ENCODE measurements at regions not wholly inside any gene's neighbourhood (a gene's known extent, or its start where the extent isn't known, plus 50 kb on each side); places are given as distances from the start of the nearest gene placed in this dataset.
"Not testable (repeated sequence)": the region's sequence is repeated elsewhere in the genome, so short reads cannot be mapped to it uniquely, and the experiment has no call there.

- Histone ChIP-seq H3K36me3 (ENCODE audit: insufficient read depth, low read length) (no peaks in the 10 kb centered on the region), H3K27ac (ENCODE audit: low read depth, low read length) (no peak overlapping the region), H3K9me3 (ENCODE audit: low read length) (no peaks in the 10 kb centered on the region), H3K4me1 (ENCODE audit: insufficient read depth, low read length) (no peaks in the 10 kb centered on the region), H3K4me3 (ENCODE audit: low read length) (no peak overlapping the region), H3K27me3 (ENCODE audit: insufficient read depth, low read length, poor library complexity, severe bottlenecking) (no peaks in the 10 kb centered on the region)
- no peak overlapping the region for H3K27ac Mint-ChIP-seq
- H3K9me3 Mint-ChIP-seq: peaks cover 0 to 4% (median 0%) of the 10 kb centered on the region in 5 donors
- H3K27me3 Mint-ChIP-seq: peaks cover 7 to 10% of the 10 kb centered on the region in 2 donors
- no peak for DNase-seq
- H3K36me3 Mint-ChIP-seq: no peaks in the 10 kb centered on the region
- ChIA-PET CTCF (no interaction called here), POLR2A (no interaction called here)
- H3K4me3 Mint-ChIP-seq: no peak overlapping the region
- no peaks in the 10 kb centered on the region for H3K4me1 Mint-ChIP-seq
Observed at GRCh38 chr4:138796761-138797160, 218.8 kb upstream of the NOCT start.

GRCh38 chr4:138790706-138791340, 224.8 kb upstream of the NOCT start:
- no peaks in the 10 kb centered on the region for H3K27me3 ChIP-seq (ENCODE audit: insufficient read depth, low read length, poor library complexity, severe bottlenecking)
- H3K36me3 ChIP-seq (ENCODE audit: insufficient read depth, low read length): no peaks in the 10 kb centered on the region
- no peak overlapping the region for H3K27ac ChIP-seq (ENCODE audit: low read depth, low read length)
- H3K4me1 Mint-ChIP-seq: no peaks in the 10 kb centered on the region
- H3K27ac Mint-ChIP-seq: no peak overlapping the region
- H3K36me3 Mint-ChIP-seq: no peaks in the 10 kb centered on the region
- POLR2A ChIA-PET: no interaction called here
- no peak overlapping the region for H3K4me3 Mint-ChIP-seq
- peaks cover 1 to 4% of the 10 kb centered on the region in 2 donors for H3K27me3 Mint-ChIP-seq
- H3K9me3 Mint-ChIP-seq: peaks cover 0 to 7% (median 2%) of the 10 kb centered on the region in 5 donors
- no peaks in the 10 kb centered on the region for H3K9me3 ChIP-seq (ENCODE audit: low read length)
- H3K4me1 ChIP-seq (ENCODE audit: insufficient read depth, low read length): no peaks in the 10 kb centered on the region
- no peak overlapping the region for H3K4me3 ChIP-seq (ENCODE audit: low read length)
- CTCF ChIA-PET: no interaction called here
- no peak for DNase-seq

- Histone ChIP-seq H3K27ac (ENCODE audit: low read depth, low read length) (no peak overlapping the region), H3K4me3 (ENCODE audit: low read length) (no peak overlapping the region), H3K36me3 (ENCODE audit: insufficient read depth, low read length) (no peaks in the 10 kb centered on the region), H3K27me3 (ENCODE audit: insufficient read depth, low read length, poor library complexity, severe bottlenecking) (no peaks in the 10 kb centered on the region), H3K9me3 (ENCODE audit: low read length) (no peaks in the 10 kb centered on the region), H3K4me1 (ENCODE audit: insufficient read depth, low read length) (no peaks in the 10 kb centered on the region)
- Mint-ChIP-seq H3K4me3 (no peak overlapping the region), H3K4me1 (no peaks in the 10 kb centered on the region), H3K36me3 (no peaks in the 10 kb centered on the region), H3K9me3 (peaks cover 0 to 7% (median 2%) of the 10 kb centered on the region in 5 donors), H3K27ac (no peak overlapping the region), H3K27me3 (peaks cover 1 to 4% of the 10 kb centered on the region in 2 donors)
- DNase-seq: no peak
- ChIA-PET POLR2A (no interaction called here), CTCF (no interaction called here)
Observed at GRCh38 chr4:138789796-138790195, 225.8 kb upstream of the NOCT start.

GRCh38 chr4:138788857-138789256, 226.7 kb upstream of the NOCT start:
- H3K4me1 ChIP-seq (ENCODE audit: insufficient read depth, low read length): no peaks in the 10 kb centered on the region
- no peak overlapping the region for H3K27ac Mint-ChIP-seq
- peaks cover 0 to 4% of the 10 kb centered on the region in 2 donors for H3K27me3 Mint-ChIP-seq
- CTCF ChIA-PET: no interaction called here
- no peak for DNase-seq
- no peak overlapping the region for H3K4me3 Mint-ChIP-seq
- H3K36me3 ChIP-seq (ENCODE audit: insufficient read depth, low read length): no peaks in the 10 kb centered on the region
- no peaks in the 10 kb centered on the region for H3K36me3 Mint-ChIP-seq
- POLR2A ChIA-PET: no interaction called here
- H3K4me3 ChIP-seq (ENCODE audit: low read length): no peak overlapping the region
- no peak overlapping the region for H3K27ac ChIP-seq (ENCODE audit: low read depth, low read length)
- no peaks in the 10 kb centered on the region for H3K4me1 Mint-ChIP-seq
- H3K9me3 ChIP-seq (ENCODE audit: low read length): no peaks in the 10 kb centered on the region
- no peaks in the 10 kb centered on the region for H3K27me3 ChIP-seq (ENCODE audit: insufficient read depth, low read length, poor library complexity, severe bottlenecking)
- H3K9me3 Mint-ChIP-seq: peaks cover 0 to 8% (median 3%) of the 10 kb centered on the region in 5 donors

- POLR2A ChIA-PET: no interaction called here
- CTCF ChIA-PET: no interaction called here
Observed at GRCh38 chr4:138788267-138788790, 227.3 kb upstream of the NOCT start.

GRCh38 chr4:138779761-138780160, 235.8 kb upstream of the NOCT start:
- H3K4me1 ChIP-seq (ENCODE audit: insufficient read depth, low read length); H3K36me3 Mint-ChIP-seq; H3K4me3 ChIP-seq (ENCODE audit: low read length); POLR2A ChIA-PET; H3K27ac ChIP-seq (ENCODE audit: low read depth, low read length); H3K9me3 ChIP-seq (ENCODE audit: low read length); H3K27me3 ChIP-seq (ENCODE audit: insufficient read depth, low read length, poor library complexity, severe bottlenecking); H3K4me1 Mint-ChIP-seq; H3K27me3 Mint-ChIP-seq; DNase-seq; H3K36me3 ChIP-seq (ENCODE audit: insufficient read depth, low read length); CTCF ChIA-PET; H3K4me3 Mint-ChIP-seq: not testable (repeated sequence)
- Mint-ChIP-seq H3K27ac (peak overlapping the region in 1 of 8 donors; percentile 39), H3K9me3 (peaks cover 7 to 16% (median 11%) of the 10 kb centered on the region in 5 donors)

More at GRCh38 chr4:138788267-138788790, 227.3 kb upstream of the NOCT start:
- Mint-ChIP-seq H3K4me1 (no peaks in the 10 kb centered on the region), H3K27ac (no peak overlapping the region), H3K36me3 (no peaks in the 10 kb centered on the region), H3K27me3 (peaks cover 0 to 4% of the 10 kb centered on the region in 2 donors), H3K4me3 (no peak overlapping the region), H3K9me3 (peaks cover 0 to 7% (median 4%) of the 10 kb centered on the region in 5 donors)
- no peaks in the 10 kb centered on the region for H3K27me3 ChIP-seq (ENCODE audit: insufficient read depth, low read length, poor library complexity, severe bottlenecking)
- no peaks in the 10 kb centered on the region for H3K9me3 ChIP-seq (ENCODE audit: low read length)
- no peak overlapping the region for H3K4me3 ChIP-seq (ENCODE audit: low read length)
- H3K4me1 ChIP-seq (ENCODE audit: insufficient read depth, low read length): no peaks in the 10 kb centered on the region
- DNase-seq: no peak
- H3K27ac ChIP-seq (ENCODE audit: low read depth, low read length): no peak overlapping the region
- no peaks in the 10 kb centered on the region for H3K36me3 ChIP-seq (ENCODE audit: insufficient read depth, low read length)

GRCh38 chr4:138775890-138776289, 239.7 kb upstream of the NOCT start:
- H3K27ac Mint-ChIP-seq: no peak overlapping the region

GRCh38 chr4:138775489-138775888, 240.1 kb upstream of the NOCT start:
- no peak overlapping the region for H3K4me3 Mint-ChIP-seq
- peaks cover 4 to 6% of the 10 kb centered on the region in 2 donors for H3K27me3 Mint-ChIP-seq
- H3K27ac ChIP-seq (ENCODE audit: low read depth, low read length): no peak overlapping the region
- no peaks in the 10 kb centered on the region for H3K36me3 ChIP-seq (ENCODE audit: insufficient read depth, low read length)
- no peak overlapping the region for H3K4me3 ChIP-seq (ENCODE audit: low read length)
- peaks cover 0 to 10% (median 6%) of the 10 kb centered on the region in 5 donors for H3K9me3 Mint-ChIP-seq
- POLR2A ChIA-PET: no interaction called here
- H3K9me3 ChIP-seq (ENCODE audit: low read length): no peaks in the 10 kb centered on the region
- no peak overlapping the region for H3K27ac Mint-ChIP-seq
- H3K27me3 ChIP-seq (ENCODE audit: insufficient read depth, low read length, poor library complexity, severe bottlenecking): no peaks in the 10 kb centered on the region
- no peaks in the 10 kb centered on the region for H3K4me1 Mint-ChIP-seq
- no peaks in the 10 kb centered on the region for H3K36me3 Mint-ChIP-seq
- DNase-seq: no peak
- no peaks in the 10 kb centered on the region for H3K4me1 ChIP-seq (ENCODE audit: insufficient read depth, low read length)
- CTCF ChIA-PET: no interaction called here

More at GRCh38 chr4:138775890-138776289, 239.7 kb upstream of the NOCT start:
- Histone ChIP-seq H3K27ac (ENCODE audit: low read depth, low read length) (no peak overlapping the region), H3K4me1 (ENCODE audit: insufficient read depth, low read length) (no peaks in the 10 kb centered on the region), H3K27me3 (ENCODE audit: insufficient read depth, low read length, poor library complexity, severe bottlenecking) (no peaks in the 10 kb centered on the region), H3K9me3 (ENCODE audit: low read length) (no peaks in the 10 kb centered on the region), H3K4me3 (ENCODE audit: low read length) (no peak overlapping the region), H3K36me3 (ENCODE audit: insufficient read depth, low read length) (no peaks in the 10 kb centered on the region)
- H3K9me3 Mint-ChIP-seq: peaks cover 2 to 12% (median 8%) of the 10 kb centered on the region in 5 donors
- peaks cover 2 to 3% of the 10 kb centered on the region in 2 donors for H3K27me3 Mint-ChIP-seq
- no peak for DNase-seq
- H3K4me3 Mint-ChIP-seq: no peak overlapping the region
- ChIA-PET POLR2A (no interaction called here), CTCF (no interaction called here)
- H3K4me1 Mint-ChIP-seq: no peaks in the 10 kb centered on the region
- no peaks in the 10 kb centered on the region for H3K36me3 Mint-ChIP-seq

Data from CD8-positive, alpha-beta memory T cell (primary cell).